ENCODE measurements at regions not wholly inside any gene's neighbourhood (a gene's known extent, or its start where the extent isn't known, plus 50 kb on each side); places are given as distances from the start of the nearest gene placed in this dataset.

DNA sequence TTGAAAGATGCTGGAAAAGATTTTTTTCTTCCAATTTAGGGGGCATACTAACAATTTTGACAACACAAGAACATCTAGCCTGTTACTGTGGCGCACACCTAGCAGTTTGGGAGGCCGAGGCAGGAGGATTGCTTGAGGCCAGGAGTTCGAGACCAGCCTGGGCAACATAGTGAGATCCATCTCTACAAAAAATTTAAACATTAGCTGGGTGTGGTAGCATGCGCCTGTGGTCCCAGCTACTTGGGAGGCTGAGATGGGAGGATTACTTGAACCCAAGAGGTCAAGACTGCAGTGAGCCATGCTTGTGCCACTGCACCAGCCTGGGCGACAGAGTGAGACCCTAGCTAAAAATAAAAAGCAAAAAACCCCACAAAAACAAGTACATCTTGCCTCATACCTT is 168.8 kb downstream of the TANC2 start:
- DNase-seq, result no peak

- DNase-seq, result no peak
These were observed 170.5 kb downstream of the TANC2 start for GRCh38 chr17:63136369-63137012.

DNA sequence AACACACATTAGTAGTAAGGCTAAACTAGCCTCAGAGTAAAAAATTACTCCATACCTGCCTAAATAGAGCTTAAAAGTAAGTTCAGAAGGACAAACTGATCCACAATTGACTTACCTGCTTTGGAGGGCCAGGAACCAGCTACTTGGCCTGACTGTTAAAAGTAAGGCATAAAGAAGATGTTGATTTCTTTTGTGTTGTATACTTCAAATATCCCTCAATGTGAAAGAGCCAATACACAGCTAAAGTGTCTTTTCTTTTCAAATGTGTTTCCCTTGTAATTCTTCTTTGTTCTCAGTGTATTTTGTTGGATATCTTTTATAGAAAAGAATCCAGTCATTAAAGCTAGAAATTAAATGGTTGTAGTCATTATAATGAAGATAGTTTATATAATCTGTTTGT is 171.1 kb downstream of the TANC2 start:
- no peak for DNase-seq

DNA sequence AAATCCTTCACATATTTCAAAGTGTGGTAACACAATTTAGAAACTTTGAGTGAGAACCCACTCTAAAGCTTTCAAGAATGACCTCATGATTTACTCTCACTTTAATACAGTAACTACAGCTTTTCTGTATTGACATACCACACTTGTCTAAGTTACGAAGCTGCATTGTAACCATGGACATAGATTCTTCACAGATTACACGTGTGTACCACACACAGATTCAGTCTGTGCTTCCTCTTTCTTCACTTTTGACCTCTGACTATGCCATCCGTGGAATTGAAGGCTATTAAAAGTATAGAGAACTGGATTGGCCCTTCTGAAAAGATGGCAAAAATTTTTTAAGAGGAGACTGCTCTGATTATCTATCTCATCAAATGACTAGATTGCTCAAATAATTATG is 172.7 kb downstream of the TANC2 start:
- DNase-seq, result no peak

GRCh38 chr17:63139356-63139755 is 173.3 kb downstream of the TANC2 start:
- DNase-seq, result no peak

DNA sequence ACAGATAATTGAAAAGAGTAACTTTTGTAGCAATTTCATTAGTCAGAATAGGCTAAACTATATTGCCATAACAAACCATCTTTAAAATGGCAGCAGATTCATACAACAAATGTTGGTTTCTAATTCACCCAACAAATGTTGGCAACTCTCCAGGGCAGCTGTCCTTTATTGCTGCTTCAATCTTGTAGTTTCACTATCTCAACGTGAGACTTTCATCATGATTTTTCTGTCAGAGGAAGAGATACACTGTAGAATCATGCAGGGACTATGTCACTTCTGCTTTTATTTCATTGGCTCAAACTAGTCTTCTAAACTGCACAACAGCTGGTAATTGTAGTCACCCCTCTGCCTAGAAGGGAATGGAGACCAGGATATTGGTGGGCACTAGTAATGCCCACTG is 174.2 kb downstream of the TANC2 start:
- no peak for DNase-seq

- DNase-seq, result no peak
These were observed 176.8 kb downstream of the TANC2 start for GRCh38 chr17:63142836-63143235.

DNA sequence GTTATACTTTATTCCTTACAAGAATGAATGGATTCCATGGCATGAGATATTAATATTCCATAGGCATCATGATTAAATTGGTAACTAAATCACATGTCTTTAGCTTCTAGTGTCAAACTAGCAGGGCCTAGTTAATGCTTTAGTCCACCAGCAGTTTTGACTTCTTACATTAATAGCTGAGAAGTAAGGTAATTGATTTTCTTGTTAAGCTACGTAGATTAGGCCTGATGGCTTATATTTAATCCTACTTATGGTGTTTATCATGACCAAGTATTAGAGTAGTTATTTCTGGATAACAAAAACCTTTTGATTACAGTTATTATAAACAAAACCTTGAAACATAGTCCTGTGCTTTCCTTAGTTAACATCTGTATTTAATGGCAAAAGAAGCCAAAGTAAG is 184.5 kb downstream of the TANC2 start:
- DNase-seq, result no peak

DNA sequence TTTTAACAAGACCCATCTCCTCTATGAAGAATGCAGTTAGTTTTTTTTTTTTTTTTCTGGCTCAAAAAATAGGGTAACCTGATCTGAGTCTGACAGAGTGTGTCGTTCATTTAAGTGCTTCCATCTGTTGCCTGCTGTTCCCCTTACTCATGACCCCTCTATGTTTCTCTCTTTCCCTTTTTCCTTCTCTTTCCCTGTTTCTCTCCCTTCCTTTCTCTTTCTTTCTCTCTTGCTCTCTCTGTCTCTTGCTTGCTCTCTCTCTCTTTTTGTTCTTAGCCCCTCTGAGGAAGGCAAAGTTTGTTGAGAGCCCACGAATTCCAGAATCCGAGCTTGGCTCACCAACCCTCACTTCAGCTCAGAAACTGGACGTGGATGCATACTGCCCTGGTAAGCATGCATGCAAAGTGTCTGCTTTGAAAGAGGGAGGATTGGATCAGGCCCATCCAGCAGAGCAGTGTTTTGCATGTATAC is 185.0 kb downstream of the TANC2 start:
- no peak for DNase-seq

- no peak for DNase-seq
These were observed 186.0 kb downstream of the TANC2 start for GRCh38 chr17:63151941-63152523.

GRCh38 chr17:63153488-63153887 is 187.5 kb downstream of the TANC2 start:
- DNase-seq, result no peak

DNA sequence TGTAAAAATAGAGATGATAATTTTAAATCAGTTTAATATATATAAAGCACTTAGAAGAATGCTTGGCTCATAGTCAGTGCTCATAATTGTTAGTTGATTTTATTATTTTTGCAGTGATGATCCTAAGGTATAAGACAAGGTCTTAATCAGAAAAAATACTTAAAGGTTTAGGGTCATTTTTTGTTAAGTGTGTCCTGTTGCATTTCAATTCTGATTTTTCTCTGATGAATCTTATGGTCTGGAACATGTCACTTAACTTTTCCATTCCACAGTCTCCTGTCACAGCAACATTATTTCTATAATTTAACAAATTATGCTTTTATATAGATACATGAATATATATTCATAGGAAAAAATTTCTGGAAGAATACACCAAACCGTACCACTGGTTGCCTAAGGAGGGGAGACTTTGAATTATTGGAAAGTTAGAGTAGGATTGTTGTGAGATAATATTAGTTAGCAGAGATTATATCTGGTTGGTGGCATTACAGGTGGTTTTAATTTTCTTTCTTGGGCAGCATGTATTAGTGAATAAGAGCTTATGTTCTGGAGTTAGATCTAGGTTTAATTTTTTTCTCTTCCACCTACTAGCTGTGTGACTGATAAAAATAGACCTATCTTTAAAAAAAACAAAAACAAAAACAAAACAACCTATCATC is 188.7 kb downstream of the TANC2 start:
- no peak for DNase-seq

- DNase-seq, result no peak
These were observed 191.0 kb downstream of the TANC2 start for GRCh38 chr17:63156986-63157385.

GRCh38 chr17:63162406-63163157 is 196.5 kb downstream of the TANC2 start:
- no peak for DNase-seq

- no peak for DNase-seq
These were observed 197.1 kb downstream of the TANC2 start for GRCh38 chr17:63163158-63163520.

DNA sequence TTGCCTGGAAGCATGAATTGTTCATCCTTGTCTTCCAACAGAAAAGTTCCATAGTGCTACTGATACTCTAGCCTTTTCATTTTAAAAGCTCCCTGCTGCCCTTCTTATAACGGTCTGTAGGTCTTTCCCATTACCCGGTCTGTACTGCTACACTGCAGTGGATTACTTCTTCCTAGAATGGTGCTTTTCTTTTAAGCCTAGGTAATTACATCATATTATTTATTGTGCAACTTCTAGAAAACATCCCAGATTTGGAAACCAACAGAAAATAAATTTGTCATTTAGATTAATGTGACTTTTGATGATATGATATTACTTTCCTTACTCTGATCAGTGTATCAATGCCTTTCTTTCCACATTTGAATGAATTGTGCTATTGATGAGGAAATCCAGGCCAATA is 199.4 kb downstream of the TANC2 start:
- DNase-seq, result no peak

DNA sequence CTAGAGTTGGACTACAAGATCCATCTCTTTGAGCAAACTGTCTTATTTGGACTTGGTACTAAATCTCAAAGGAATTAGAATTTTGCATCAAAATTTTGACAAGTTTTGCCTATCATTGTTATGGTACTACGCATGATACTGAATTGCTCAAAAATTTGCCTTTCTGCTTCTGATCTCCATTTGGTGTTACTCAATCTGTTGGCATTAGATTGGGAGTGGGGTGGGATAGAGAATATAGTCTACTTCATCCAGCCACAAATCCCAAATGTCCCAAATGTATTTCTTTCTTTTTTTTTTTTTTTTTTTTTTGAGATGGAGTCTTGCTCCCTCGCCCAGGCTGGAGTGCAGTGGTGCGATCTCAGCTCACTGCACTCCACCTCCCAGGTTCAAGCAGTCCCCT is 204.8 kb downstream of the TANC2 start:
- no peak for DNase-seq

DNA sequence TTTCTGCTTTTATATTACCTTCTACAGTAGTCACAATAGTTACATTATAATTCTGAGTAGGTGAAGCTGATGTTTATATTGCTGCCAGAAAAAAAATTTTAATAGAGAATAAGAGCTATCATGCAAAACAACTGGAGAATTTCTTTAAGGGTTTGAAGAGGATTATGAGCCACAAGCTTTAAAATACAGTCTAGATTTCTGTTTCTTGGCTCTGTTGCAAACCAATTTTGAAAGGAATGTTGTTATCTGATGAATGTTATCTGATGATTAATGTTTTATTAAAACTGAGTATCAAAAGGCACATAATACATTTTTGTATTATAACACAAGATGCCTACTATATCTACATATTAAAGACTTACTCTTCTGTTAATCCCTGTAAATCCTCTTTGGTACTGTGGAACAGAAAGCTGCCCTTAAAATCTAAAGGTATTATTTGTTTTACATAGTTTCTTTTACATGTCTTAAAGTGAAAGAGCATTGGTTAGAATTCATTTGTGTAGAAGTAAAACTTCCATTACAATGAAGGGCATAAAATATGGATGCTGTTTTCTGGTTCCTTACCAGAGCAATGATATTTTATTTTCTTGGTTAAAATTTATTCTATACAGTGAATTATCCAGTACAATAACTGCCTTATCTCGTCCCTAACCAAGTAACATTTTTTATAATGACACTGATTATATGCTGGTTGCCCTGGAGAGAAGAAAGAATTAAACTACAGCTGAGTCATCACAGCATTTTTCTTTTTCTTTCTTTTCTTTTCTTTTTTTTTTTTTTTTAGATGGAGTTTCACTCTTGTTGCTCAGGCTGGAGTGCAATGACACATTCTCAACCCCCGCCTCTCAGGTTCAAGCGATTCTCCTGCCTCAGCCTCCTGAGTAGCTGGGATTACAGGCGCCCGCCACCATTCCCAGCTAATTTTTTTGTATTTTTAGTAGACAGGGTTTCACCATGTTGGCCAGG is 205.7 kb downstream of the TANC2 start:
- no peak for DNase-seq

GRCh38 chr17:63173450-63173849 is 207.4 kb downstream of the TANC2 start:
- DNase-seq, result no peak

GRCh38 chr17:63173903-63174302 is 207.9 kb downstream of the TANC2 start:
- DNase-seq, result no peak

DNA sequence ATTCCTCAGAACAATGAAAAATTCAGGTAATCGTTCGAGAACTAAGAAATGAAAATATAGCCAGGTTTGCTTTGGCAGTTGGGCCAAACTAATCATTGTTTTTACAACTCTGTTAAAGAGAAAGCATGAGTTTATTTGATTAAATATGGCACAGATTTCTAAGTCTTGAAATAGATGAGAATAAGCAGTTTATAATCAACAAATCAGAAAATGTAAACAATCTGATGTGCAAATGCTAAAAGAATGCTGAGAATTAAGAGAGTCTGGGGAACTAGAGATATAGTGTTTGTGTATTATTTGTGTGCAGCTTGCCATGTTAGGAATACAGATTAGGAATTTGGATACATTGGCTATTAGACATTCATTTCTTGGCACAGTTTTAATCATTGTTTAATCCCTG is 212.5 kb downstream of the TANC2 start:
- no peak for DNase-seq

DNA sequence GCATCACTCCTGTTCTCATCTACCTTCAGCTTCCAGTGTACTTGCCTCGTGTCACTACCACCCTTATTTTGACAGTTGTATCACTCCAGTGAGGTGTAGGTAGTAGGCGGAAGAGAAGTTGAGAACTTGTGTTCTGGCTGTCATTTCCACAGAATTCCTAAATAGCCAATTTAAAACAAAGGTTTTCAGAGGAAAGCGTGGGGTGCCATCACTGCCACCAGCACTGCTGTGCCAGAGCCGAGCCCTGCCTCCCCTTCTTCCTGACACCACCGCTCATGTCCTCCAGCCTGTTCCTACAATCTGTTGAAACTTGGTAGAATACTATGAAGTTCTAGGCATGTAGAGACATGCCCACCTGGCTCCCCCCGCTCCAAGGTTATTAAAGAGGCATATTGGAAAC is 215.8 kb downstream of the TANC2 start:
- no peak for DNase-seq

- no peak for DNase-seq
These were observed 219.4 kb downstream of the TANC2 start for GRCh38 chr17:63185420-63185819.

All from T1000 (cell line).